ENCODE measurements at regions not wholly inside any gene's neighbourhood (a gene's known extent, or its start where the extent isn't known, plus 50 kb on each side); places are given as distances from the start of the nearest gene placed in this dataset.

DNA sequence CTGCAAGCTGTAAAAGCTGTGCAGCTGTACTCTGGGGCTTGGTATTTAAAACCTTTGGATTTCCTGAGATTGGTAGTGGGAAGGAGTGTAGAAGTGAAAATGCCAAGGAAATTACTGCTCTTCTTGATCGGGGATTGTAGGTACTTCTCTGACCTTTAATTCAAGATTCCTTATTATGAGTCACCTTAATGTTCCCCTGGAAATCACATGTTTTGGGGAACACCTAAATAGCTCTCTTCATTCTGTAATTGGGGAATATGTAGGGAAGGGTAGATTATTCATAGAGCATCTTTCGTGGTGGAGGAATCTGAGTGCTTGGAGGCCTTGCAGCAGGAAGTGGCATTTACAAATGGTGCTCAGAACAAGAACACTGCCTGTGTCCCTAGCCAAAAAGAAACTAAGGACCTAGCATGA lies 137.8 kb downstream of the UCHL1 start:
- H3K27me3 Mint-ChIP-seq (ENCODE audit: unreplicated experiment), result no peaks in the 10 kb centered on the region
- H3K36me3 Mint-ChIP-seq (ENCODE audit: insufficient read depth, unreplicated experiment), result no peaks in the 10 kb centered on the region
- intact Hi-C loops (cut with micrococcal nuclease; ENCODE audit: unreplicated experiment), result no loop called here
- no TSS peak for BruUV-seq (replicated peaks)
- H3K27ac Mint-ChIP-seq (ENCODE audit: unreplicated experiment), result no peak overlapping the region
- DNase-seq, result no peak
- peaks cover 19% of the 10 kb centered on the region for H3K4me1 Mint-ChIP-seq (ENCODE audit: low read depth, unreplicated experiment)
- CTCF ChIA-PET, result interaction anchor here (0.6 kb wide), 1 partner anchor 249 kb away, joined by 3 read pairs; no protein-coding TSS in a partner anchor
- no peak overlapping the region for H3K4me3 Mint-ChIP-seq (ENCODE audit: low read depth, unreplicated experiment)
- TF ChIP-seq CTCF (IDR thresholded peaks at IDR 0.05; ENCODE audit: unreplicated experiment), result no peak
- no peaks in the 10 kb centered on the region for H3K9me3 Mint-ChIP-seq (ENCODE audit: low read depth, unreplicated experiment)

DNA sequence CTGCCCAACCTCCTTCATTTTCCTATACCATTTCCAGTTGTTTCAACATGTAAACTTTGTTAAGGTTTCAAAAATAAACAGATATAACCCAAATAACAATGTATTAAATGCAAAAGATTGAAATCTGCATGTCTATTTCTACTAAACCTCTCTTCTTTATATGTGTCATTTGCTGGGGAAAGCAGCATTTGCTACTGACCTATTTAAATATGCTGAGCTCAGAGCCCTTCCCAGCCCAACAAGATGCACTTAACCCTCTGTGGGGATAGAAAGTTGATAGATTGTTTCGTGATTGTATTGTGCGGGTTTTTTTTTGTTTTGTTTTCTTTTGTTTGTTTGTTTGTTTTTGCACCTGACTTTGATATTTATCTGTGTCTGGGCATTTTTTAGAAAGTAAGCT lies 139.5 kb downstream of the UCHL1 start:
- intact Hi-C loops (cut with micrococcal nuclease; ENCODE audit: unreplicated experiment), result no loop called here
- BruUV-seq (replicated peaks), result no TSS peak
- Mint-ChIP-seq H3K4me1 (ENCODE audit: low read depth, unreplicated experiment) (peaks cover 20% of the 10 kb centered on the region), H3K4me3 (ENCODE audit: low read depth, unreplicated experiment) (no peak overlapping the region), H3K27me3 (ENCODE audit: unreplicated experiment) (no peaks in the 10 kb centered on the region), H3K36me3 (ENCODE audit: insufficient read depth, unreplicated experiment) (no peaks in the 10 kb centered on the region), H3K27ac (ENCODE audit: unreplicated experiment) (no peak overlapping the region), H3K9me3 (ENCODE audit: low read depth, unreplicated experiment) (no peaks in the 10 kb centered on the region)
- CTCF ChIA-PET, result no interaction called here
- no peak for DNase-seq
- TF ChIP-seq CTCF (IDR thresholded peaks at IDR 0.05; ENCODE audit: unreplicated experiment), result no peak

GRCh38 chr4:41396869-41397268 lies 140.1 kb downstream of the UCHL1 start:
- no peaks in the 10 kb centered on the region for H3K27me3 Mint-ChIP-seq (ENCODE audit: unreplicated experiment)
- TF ChIP-seq CTCF (IDR thresholded peaks at IDR 0.05; ENCODE audit: unreplicated experiment), result no peak
- no peak for DNase-seq
- H3K4me1 Mint-ChIP-seq (ENCODE audit: low read depth, unreplicated experiment), result peaks cover 20% of the 10 kb centered on the region
- no peaks in the 10 kb centered on the region for H3K36me3 Mint-ChIP-seq (ENCODE audit: insufficient read depth, unreplicated experiment)
- intact Hi-C loops (cut with micrococcal nuclease; ENCODE audit: unreplicated experiment), result no loop called here
- H3K4me3 Mint-ChIP-seq (ENCODE audit: low read depth, unreplicated experiment), result no peak overlapping the region
- no TSS peak for BruUV-seq (replicated peaks)
- CTCF ChIA-PET, result no interaction called here
- H3K27ac Mint-ChIP-seq (ENCODE audit: unreplicated experiment), result no peak overlapping the region
- H3K9me3 Mint-ChIP-seq (ENCODE audit: low read depth, unreplicated experiment), result no peaks in the 10 kb centered on the region

- Mint-ChIP-seq H3K4me3 (ENCODE audit: low read depth, unreplicated experiment) (no peak overlapping the region), H3K4me1 (ENCODE audit: low read depth, unreplicated experiment) (peaks cover 17% of the 10 kb centered on the region), H3K27me3 (ENCODE audit: unreplicated experiment) (no peaks in the 10 kb centered on the region), H3K27ac (ENCODE audit: unreplicated experiment) (no peak overlapping the region), H3K9me3 (ENCODE audit: low read depth, unreplicated experiment) (no peaks in the 10 kb centered on the region), H3K36me3 (ENCODE audit: insufficient read depth, unreplicated experiment) (no peaks in the 10 kb centered on the region)
- no TSS peak for BruUV-seq (replicated peaks)
- intact Hi-C loops (cut with micrococcal nuclease; ENCODE audit: unreplicated experiment), result no loop called here
- DNase-seq, result no peak
- TF ChIP-seq CTCF (IDR thresholded peaks at IDR 0.05; ENCODE audit: unreplicated experiment), result no peak
- CTCF ChIA-PET, result no interaction called here
Observed at GRCh38 chr4:41399231-41399630, 138.7 kb upstream of the LIMCH1 start.

- CTCF ChIA-PET, result no interaction called here
- no peaks in the 10 kb centered on the region for H3K9me3 Mint-ChIP-seq (ENCODE audit: low read depth, unreplicated experiment)
- intact Hi-C loops (cut with micrococcal nuclease; ENCODE audit: unreplicated experiment), result no loop called here
- H3K4me3 Mint-ChIP-seq (ENCODE audit: low read depth, unreplicated experiment), result no peak overlapping the region
- H3K27ac Mint-ChIP-seq (ENCODE audit: unreplicated experiment), result no peak overlapping the region
- no peaks in the 10 kb centered on the region for H3K36me3 Mint-ChIP-seq (ENCODE audit: insufficient read depth, unreplicated experiment)
- TF ChIP-seq CTCF (IDR thresholded peaks at IDR 0.05; ENCODE audit: unreplicated experiment), result no peak
- BruUV-seq (replicated peaks), result no TSS peak
- no peak for DNase-seq
- H3K27me3 Mint-ChIP-seq (ENCODE audit: unreplicated experiment), result no peaks in the 10 kb centered on the region
- peaks cover 10% of the 10 kb centered on the region for H3K4me1 Mint-ChIP-seq (ENCODE audit: low read depth, unreplicated experiment)
Observed at GRCh38 chr4:41400296-41400695, 137.7 kb upstream of the LIMCH1 start.
